ENCODE measurements at regions not wholly inside any gene's neighbourhood (a gene's known extent, or its start where the extent isn't known, plus 50 kb on each side); places are given as distances from the start of the nearest gene placed in this dataset.

GRCh38 chr5:88395264-88395663 lies 126.6 kb upstream of the TMEM161B start:
- Histone ChIP-seq H3K27me3 (ENCODE audit: insufficient read depth, poor library complexity, severe bottlenecking) (no peaks in the 10 kb centered on the region), H3K4me3 (replicated peaks; ENCODE audit: insufficient read depth, low read length) (no peak overlapping the region), H3K27ac (replicated peaks) (no peak overlapping the region)
- no peak for TF ChIP-seq POLR2AphosphoS5 (IDR thresholded peaks at IDR 0.05; ENCODE audit: low read depth)
- TF ChIP-seq CTCF (IDR thresholded peaks at IDR 0.05; ENCODE audit: insufficient read depth, low read length) = no peak
- no peak for TF ChIP-seq GABPA (IDR thresholded peaks at IDR 0.05; ENCODE audit: low read depth)
- TF ChIP-seq, protein P1, sequence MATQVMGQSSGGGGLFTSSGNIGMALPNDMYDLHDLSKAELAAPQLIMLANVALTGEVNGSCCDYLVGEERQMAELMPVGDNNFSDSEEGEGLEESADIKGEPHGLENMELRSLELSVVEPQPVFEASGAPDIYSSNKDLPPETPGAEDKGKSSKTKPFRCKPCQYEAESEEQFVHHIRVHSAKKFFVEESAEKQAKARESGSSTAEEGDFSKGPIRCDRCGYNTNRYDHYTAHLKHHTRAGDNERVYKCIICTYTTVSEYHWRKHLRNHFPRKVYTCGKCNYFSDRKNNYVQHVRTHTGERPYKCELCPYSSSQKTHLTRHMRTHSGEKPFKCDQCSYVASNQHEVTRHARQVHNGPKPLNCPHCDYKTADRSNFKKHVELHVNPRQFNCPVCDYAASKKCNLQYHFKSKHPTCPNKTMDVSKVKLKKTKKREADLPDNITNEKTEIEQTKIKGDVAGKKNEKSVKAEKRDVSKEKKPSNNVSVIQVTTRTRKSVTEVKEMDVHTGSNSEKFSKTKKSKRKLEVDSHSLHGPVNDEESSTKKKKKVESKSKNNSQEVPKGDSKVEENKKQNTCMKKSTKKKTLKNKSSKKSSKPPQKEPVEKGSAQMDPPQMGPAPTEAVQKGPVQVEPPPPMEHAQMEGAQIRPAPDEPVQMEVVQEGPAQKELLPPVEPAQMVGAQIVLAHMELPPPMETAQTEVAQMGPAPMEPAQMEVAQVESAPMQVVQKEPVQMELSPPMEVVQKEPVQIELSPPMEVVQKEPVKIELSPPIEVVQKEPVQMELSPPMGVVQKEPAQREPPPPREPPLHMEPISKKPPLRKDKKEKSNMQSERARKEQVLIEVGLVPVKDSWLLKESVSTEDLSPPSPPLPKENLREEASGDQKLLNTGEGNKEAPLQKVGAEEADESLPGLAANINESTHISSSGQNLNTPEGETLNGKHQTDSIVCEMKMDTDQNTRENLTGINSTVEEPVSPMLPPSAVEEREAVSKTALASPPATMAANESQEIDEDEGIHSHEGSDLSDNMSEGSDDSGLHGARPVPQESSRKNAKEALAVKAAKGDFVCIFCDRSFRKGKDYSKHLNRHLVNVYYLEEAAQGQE (IDR thresholded peaks at IDR 0.05; ENCODE audit: insufficient replicate concordance, low read depth) = no peak
- no peak for TF ChIP-seq SPI1 (IDR thresholded peaks at IDR 0.05; ENCODE audit: borderline replicate concordance, low read depth)
- DNase-seq (ENCODE audit: low read depth in 1 of 2, low spot score in 1 of 2) = no peak

DNA sequence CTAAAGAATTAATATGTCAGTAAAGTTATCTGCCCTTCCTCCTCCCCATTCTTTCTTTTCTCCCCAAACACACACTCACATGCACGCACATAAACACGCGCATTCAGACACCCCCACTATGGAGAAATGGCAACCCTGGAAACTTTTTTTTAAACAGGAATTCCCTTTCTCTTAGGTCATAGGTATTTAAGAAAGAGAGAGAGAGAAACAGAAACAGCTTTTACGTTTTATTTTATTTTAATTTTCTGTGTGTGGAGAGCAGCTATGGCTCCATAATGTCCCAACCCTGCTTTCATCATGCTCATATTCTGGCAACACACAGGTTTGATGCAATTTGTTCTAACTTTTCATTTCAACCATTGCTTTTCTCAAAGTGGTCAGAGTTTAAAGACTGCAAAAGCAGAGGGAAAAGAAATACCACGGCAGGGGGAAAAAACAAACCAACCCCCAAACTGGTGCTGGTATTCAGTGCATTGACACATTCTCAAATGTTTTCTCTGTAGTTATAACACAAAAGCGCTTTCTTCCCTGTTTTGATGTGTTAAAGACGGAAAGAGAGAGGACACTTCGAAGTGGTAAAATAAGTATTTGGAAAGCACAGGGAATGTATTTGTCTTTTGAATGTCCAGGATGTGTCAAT lies 126.0 kb upstream of the TMEM161B start:
- no peak for DNase-seq (ENCODE audit: low read depth in 1 of 2, low spot score in 1 of 2)
- Histone ChIP-seq H3K4me3 (replicated peaks; ENCODE audit: insufficient read depth, low read length) (no peak overlapping the region), H3K27ac (replicated peaks) (no peak overlapping the region), H3K27me3 (ENCODE audit: insufficient read depth, poor library complexity, severe bottlenecking) (no peaks in the 10 kb centered on the region)
- TF ChIP-seq SPI1 (IDR thresholded peaks at IDR 0.05; ENCODE audit: borderline replicate concordance, low read depth) = no peak

- Histone ChIP-seq H3K4me3 (replicated peaks; ENCODE audit: insufficient read depth, low read length) (no peak overlapping the region), H3K27me3 (ENCODE audit: insufficient read depth, poor library complexity, severe bottlenecking) (no peaks in the 10 kb centered on the region), H3K27ac (replicated peaks) (no peak overlapping the region)
- TF ChIP-seq GABPA (IDR thresholded peaks at IDR 0.05; ENCODE audit: low read depth) = no peak
- DNase-seq (ENCODE audit: low read depth in 1 of 2, low spot score in 1 of 2) = no peak
Measured at GRCh38 chr5:88393716-88394535, 125.3 kb upstream of the TMEM161B start.

GRCh38 chr5:88393042-88393441 lies 124.4 kb upstream of the TMEM161B start:
- Histone ChIP-seq H3K4me3 (replicated peaks; ENCODE audit: insufficient read depth, low read length) (no peak overlapping the region), H3K27ac (replicated peaks) (no peak overlapping the region), H3K27me3 (ENCODE audit: insufficient read depth, poor library complexity, severe bottlenecking) (no peaks in the 10 kb centered on the region)
- TF ChIP-seq, protein P1 (IDR thresholded peaks at IDR 0.05; ENCODE audit: insufficient replicate concordance, low read depth) = no peak
- TF ChIP-seq POLR2AphosphoS5 (IDR thresholded peaks at IDR 0.05; ENCODE audit: low read depth) (no peak), SPI1 (IDR thresholded peaks at IDR 0.05; ENCODE audit: borderline replicate concordance, low read depth) (no peak), CTCF (IDR thresholded peaks at IDR 0.05; ENCODE audit: insufficient read depth, low read length) (no peak), GABPA (IDR thresholded peaks at IDR 0.05; ENCODE audit: low read depth) (no peak)
- no peak for DNase-seq (ENCODE audit: low read depth in 1 of 2, low spot score in 1 of 2)

Measured in HL-60 (cell line).